ENCODE measurements at regions not wholly inside any gene's neighbourhood (a gene's known extent, or its start where the extent isn't known, plus 50 kb on each side); places are given as distances from the start of the nearest gene placed in this dataset.
A peak's percentile ranks its signal among the peaks of the same experiment; 100 is the strongest.
"Not testable (repeated sequence)": the region's sequence is repeated elsewhere in the genome, so short reads cannot be mapped to it uniquely, and the experiment has no call there.

DNA sequence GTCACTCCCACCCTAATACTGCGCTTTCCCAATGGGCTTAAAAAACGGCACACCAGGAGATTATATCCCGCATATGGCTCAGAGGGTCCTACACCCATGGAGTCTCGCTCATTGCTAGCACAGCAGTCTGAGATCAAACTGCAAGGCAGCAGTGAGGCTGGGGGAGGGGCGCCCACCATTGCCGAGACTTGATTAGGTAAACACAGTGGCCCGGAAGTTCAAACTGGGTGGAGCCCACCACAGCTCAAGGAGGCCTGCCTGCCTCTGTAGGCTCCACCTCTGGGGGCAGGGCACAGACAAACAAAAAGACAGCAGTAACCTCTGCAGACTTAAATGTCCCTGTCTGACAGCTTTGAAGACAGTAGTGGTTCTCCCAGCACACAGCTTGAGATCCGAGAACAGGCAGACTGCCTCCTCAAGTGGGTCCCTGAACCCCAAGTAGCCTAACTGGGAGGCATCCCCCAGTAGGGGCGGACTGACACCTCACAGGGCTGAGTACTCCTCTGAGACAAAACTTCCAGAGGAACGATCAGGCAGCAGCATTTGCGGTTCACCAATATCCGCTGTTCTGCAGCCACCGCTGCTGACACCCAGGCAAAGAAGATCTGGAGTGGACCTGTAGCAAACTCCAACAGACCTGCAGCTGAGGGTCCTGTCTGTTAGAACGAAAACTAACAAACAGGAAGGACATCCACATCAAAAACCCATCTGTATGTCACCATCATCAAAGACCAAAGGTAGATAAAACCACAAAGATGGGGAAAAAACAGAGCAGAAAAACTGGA is 1085.6 kb upstream of the FANCL start:
- not testable (repeated sequence) for DNase-seq (ENCODE audit: low spot score)

DNA sequence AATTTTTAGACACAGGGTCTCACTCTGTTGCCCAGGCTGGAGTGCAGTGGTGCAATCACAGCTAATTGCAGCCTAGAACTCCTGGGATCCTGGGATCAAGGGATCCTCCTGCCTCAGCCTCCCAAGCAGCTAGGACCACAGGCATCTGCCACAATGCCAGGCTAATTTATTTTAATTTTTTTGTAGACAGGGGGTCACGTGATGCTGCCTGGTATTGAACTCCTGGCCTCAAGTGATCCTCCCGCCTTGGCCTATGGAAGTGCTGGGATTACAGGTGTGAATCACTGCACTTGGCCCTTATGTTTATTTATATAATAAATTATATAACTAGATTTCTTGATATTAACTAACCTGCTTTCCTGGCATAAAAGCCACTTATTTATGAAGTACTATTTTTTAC is 1081.7 kb upstream of the FANCL start:
- no peak for DNase-seq (ENCODE audit: low spot score)

DNA sequence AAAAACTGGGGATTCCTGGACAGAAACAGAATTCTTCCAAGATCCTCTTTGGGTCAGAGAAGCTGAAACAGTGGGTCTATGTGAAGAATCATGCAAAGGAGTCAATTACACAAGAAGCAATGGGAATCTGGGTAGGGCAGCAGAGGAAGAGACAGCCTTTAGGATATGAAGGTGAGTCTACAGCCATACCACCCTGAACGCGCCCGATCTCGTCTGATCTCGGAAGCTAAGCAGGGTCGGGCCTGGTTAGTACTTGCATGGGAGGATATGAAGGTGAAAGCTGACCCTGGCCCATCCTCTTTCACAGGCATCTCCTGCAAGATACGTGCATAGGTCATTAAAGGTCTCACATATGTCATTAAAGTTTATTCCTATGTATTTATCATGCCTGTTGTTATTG is 1080.9 kb upstream of the FANCL start:
- no peak for DNase-seq (ENCODE audit: low spot score)

- no peak for DNase-seq (ENCODE audit: low spot score)
These were observed 1073.1 kb upstream of the FANCL start for GRCh38 chr2:59314031-59314766.

- DNase-seq (ENCODE audit: low spot score), result no peak
These were observed 1072.1 kb upstream of the FANCL start for GRCh38 chr2:59312967-59313940.

- DNase-seq (ENCODE audit: low spot score), result no peak
These were observed 1070.9 kb upstream of the FANCL start for GRCh38 chr2:59312029-59312428.

- DNase-seq (ENCODE audit: low spot score), result no peak
These were observed 1067.0 kb upstream of the FANCL start for GRCh38 chr2:59308108-59308507.

- DNase-seq (ENCODE audit: low spot score), result no peak
These were observed 1066.1 kb upstream of the FANCL start for GRCh38 chr2:59307196-59307595.

GRCh38 chr2:59303272-59303671 is 1062.1 kb upstream of the FANCL start:
- no peak for DNase-seq (ENCODE audit: low spot score)

- DNase-seq (ENCODE audit: low spot score), result no peak
These were observed 1061.6 kb upstream of the FANCL start for GRCh38 chr2:59302683-59303082.

GRCh38 chr2:59301466-59302402 is 1060.6 kb upstream of the FANCL start:
- peak; percentile 49 for DNase-seq (ENCODE audit: low spot score)

DNA sequence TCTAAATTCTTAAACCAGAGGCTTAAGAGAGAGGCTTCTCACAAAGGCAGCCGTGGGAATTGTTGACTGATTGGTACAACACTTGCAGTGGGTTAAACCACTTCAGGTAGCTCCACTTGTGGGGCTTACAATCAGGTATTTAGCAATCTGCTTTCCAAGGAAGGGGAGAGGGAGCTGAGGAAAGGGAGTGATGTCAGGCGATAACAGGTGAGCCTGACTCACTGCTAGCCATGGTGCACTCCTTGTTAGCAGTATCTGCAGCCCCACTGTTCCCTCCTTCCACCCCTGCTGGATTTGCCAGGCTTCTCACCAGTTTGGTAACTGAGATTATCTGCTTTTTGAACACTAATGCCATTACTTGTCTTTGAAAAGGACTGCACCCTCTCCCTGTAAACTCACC is 1056.7 kb upstream of the FANCL start:
- DNase-seq (ENCODE audit: low spot score), result no peak

GRCh38 chr2:59296279-59296678 is 1055.2 kb upstream of the FANCL start:
- no peak for DNase-seq (ENCODE audit: low spot score)

- no peak for DNase-seq (ENCODE audit: low spot score)
These were observed 1054.5 kb upstream of the FANCL start for GRCh38 chr2:59295524-59296162.

- no peak for DNase-seq (ENCODE audit: low spot score)
These were observed 1047.6 kb upstream of the FANCL start for GRCh38 chr2:59288771-59289170.

GRCh38 chr2:59282374-59283057 is 1041.4 kb upstream of the FANCL start:
- DNase-seq (ENCODE audit: low spot score), result no peak

- DNase-seq (ENCODE audit: low spot score), result no peak
These were observed 1036.5 kb upstream of the FANCL start for GRCh38 chr2:59277671-59278070.

DNA sequence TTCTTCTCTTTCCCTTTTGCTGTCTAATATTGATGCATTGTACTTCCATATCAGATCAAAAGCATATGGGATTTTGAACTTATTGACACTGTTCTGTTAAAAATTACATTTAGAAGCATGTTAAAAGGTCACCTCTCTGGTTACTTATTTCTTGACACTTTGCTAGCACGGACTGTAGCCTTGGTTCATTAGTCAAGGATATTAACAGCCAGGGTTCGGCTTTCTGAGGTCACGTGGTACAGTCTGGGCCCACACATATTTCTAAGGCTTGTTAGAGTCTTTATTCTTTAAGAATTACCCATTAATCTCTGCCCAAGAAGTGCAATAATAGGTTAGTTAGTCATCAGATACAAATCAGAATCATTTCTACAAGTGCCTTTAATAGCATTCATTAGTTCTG is 1035.8 kb upstream of the FANCL start:
- no peak for DNase-seq (ENCODE audit: low spot score)

- no peak for DNase-seq (ENCODE audit: low spot score)
These were observed 1034.9 kb upstream of the FANCL start for GRCh38 chr2:59276033-59276432.

GRCh38 chr2:59266453-59266852 is 1025.3 kb upstream of the FANCL start:
- no peak for DNase-seq (ENCODE audit: low spot score)

Measured in ecto neural progenitor cell (in vitro differentiated cells).